ENCODE measurements at regions not wholly inside any gene's neighbourhood (a gene's known extent, or its start where the extent isn't known, plus 50 kb on each side); places are given as distances from the start of the nearest gene placed in this dataset.

DNA sequence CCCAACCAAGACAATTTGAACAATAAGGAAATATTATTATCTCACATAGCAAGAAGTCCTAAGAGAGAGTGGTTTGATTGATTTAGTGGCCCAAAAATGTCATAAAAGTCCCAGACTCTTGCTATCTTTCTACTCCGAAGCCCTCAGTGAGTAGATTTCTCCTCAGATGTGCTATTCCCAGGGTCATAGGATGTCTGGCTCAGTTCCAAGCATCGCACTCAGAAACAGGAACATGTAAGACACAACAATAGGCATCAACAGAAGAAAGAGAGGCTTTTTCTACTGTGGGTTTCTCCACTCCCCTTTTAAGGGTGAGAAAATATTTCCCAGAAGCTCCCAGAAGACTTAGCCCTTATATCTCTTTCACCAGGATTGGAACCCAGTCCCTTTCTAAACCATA lies 188.1 kb upstream of the CDKN3 start:
- no peak overlapping the region for H3K56ac ChIP-seq (ENCODE audit: low read length)
- no peak overlapping the region for H4K5ac ChIP-seq (ENCODE audit: low read length)
- no peaks in the 10 kb centered on the region for H3K79me1 ChIP-seq (ENCODE audit: low read length)
- H3K23ac ChIP-seq (ENCODE audit: low read length), result no peak overlapping the region
- H3K4ac ChIP-seq (ENCODE audit: low read depth, low read length), result no peak overlapping the region
- no peak overlapping the region for H3K4me3 ChIP-seq (ENCODE audit: low read length)
- no peak overlapping the region for H2AK5ac ChIP-seq (ENCODE audit: low read length)
- no peak overlapping the region for H3K4me2 ChIP-seq (ENCODE audit: low read length)
- H3K4me1 ChIP-seq (ENCODE audit: control insufficient read depth, low read depth, low read length), result no peaks in the 10 kb centered on the region
- no peak for DNase-seq
- no peaks in the 10 kb centered on the region for H3K36me3 ChIP-seq (ENCODE audit: control insufficient read depth, insufficient read depth, low read length)
- H2BK5ac ChIP-seq (ENCODE audit: low read length), result no peak overlapping the region
- H4K8ac ChIP-seq (ENCODE audit: low read depth, low read length), result no peak overlapping the region
- no peak overlapping the region for H3K9ac ChIP-seq (ENCODE audit: low read length)
- no peaks in the 10 kb centered on the region for H3K27me3 ChIP-seq (ENCODE audit: insufficient read depth, low read length, poor library complexity)
- no peak overlapping the region for H3K18ac ChIP-seq (ENCODE audit: low read length)
- H2BK15ac ChIP-seq (replicated peaks; ENCODE audit: low read depth), result no peak overlapping the region
- no peaks in the 10 kb centered on the region for H3K79me2 ChIP-seq (ENCODE audit: control insufficient read depth, insufficient read depth, low read length)
- no CpG with 5 or more reads among the region's 2 CpGs for WGBS (ENCODE audit: extremely low coverage, insufficient coverage, low lambda C conversion rate)
- no peak overlapping the region for H3K27ac ChIP-seq (ENCODE audit: low read depth, low read length)
- H2BK120ac ChIP-seq (ENCODE audit: low read depth, low read length), result no peak overlapping the region

DNA sequence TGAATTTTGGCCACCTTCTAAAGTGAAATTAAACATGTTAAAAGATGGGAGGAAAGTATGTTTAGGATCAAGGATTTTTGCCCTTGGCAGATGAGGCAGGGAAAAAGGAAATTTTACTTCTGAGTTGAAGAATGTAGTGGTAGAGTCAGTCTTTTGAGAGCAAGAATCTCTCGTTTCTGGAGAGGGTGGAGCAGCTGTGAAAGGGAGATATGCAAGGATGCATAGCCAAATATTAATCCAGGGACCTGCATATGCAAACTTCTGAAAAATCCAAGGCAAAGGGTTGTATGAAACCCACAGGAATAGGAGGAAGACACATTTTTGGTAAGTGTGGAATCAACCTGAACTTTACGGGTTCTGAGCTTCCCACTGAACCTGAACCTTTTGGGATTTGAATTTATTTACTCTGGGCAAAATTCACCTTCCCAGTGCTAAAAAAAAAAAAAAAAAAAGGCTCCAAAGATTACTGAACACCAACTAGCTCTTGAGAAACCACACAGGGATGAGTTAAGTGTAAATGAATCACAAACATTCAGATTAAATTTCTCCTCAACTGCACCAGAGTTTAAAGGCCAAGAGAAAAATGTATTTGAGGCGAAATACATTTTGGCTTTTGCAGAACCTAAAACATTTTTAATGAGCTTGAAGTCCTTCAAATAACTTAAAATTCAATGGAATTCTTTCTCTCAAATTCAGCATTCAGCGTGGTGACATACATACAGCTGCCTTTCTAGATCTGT lies 187.1 kb upstream of the CDKN3 start:
- no peak overlapping the region for H3K23ac ChIP-seq (ENCODE audit: low read length)
- no peak overlapping the region for H4K5ac ChIP-seq (ENCODE audit: low read length)
- H3K9ac ChIP-seq (ENCODE audit: low read length), result no peak overlapping the region
- H2BK120ac ChIP-seq (ENCODE audit: low read depth, low read length), result no peak overlapping the region
- no peaks in the 10 kb centered on the region for H3K79me2 ChIP-seq (ENCODE audit: control insufficient read depth, insufficient read depth, low read length)
- peak overlapping the region; percentile 27 for H2BK15ac ChIP-seq (replicated peaks; ENCODE audit: low read depth)
- no peak overlapping the region for H2AK5ac ChIP-seq (ENCODE audit: low read length)
- no peak for DNase-seq
- no peak overlapping the region for H3K4me2 ChIP-seq (ENCODE audit: low read length)
- H3K4me3 ChIP-seq (ENCODE audit: low read length), result no peak overlapping the region
- H3K4ac ChIP-seq (ENCODE audit: low read depth, low read length), result no peak overlapping the region
- no peaks in the 10 kb centered on the region for H3K36me3 ChIP-seq (ENCODE audit: control insufficient read depth, insufficient read depth, low read length)
- H4K8ac ChIP-seq (ENCODE audit: low read depth, low read length), result no peak overlapping the region
- H3K4me1 ChIP-seq (ENCODE audit: control insufficient read depth, low read depth, low read length), result no peaks in the 10 kb centered on the region
- H2BK5ac ChIP-seq (ENCODE audit: low read length), result no peak overlapping the region
- no peak overlapping the region for H3K27ac ChIP-seq (ENCODE audit: low read depth, low read length)
- H3K79me1 ChIP-seq (ENCODE audit: low read length), result no peaks in the 10 kb centered on the region
- H3K18ac ChIP-seq (ENCODE audit: low read length), result no peak overlapping the region
- H3K27me3 ChIP-seq (ENCODE audit: insufficient read depth, low read length, poor library complexity), result no peaks in the 10 kb centered on the region
- H3K56ac ChIP-seq (ENCODE audit: low read length), result no peak overlapping the region
- WGBS (ENCODE audit: extremely low coverage, insufficient coverage, low lambda C conversion rate), result no CpG with 5 or more reads among the region's 4 CpGs

DNA sequence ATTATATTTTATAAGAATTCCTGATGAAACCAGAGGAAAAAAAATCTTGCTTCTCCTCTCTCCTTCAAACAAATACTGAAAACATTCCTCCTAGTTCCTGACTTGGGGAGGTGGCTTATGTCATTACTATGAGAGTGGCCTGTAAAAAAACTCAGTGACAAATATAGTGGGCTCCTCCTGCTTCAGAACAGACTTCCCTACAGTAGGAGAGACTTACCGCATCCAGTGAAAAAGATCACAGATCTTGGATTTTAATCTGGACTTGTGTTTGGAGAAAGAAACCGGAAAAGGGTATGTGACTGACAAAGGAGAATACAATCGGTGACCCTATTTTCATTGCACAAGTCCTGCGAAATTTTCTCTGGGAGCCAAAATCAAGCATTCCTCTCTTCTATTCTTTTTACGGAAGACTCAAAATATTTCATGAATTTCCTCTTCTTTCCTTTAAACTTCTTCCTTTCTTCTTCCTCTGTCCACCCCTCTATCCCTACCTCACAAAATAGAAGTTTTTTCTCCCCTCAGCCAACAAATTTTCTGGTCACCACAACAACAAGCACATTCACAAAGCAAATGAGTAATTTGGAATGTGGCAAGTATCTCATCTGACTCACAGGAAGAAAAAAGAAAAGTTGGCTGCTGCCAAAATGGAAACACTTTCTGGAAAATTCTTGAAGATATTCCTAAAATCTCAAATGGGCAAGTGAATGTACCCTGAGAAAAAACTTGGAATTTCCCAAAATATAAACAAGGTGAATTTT lies 185.1 kb upstream of the CDKN3 start:
- H3K9ac ChIP-seq (ENCODE audit: low read length), result no peak overlapping the region
- H3K27ac ChIP-seq (ENCODE audit: low read depth, low read length), result no peak overlapping the region
- H3K18ac ChIP-seq (ENCODE audit: low read length), result peak overlapping the region; percentile 51
- no peaks in the 10 kb centered on the region for H3K4me1 ChIP-seq (ENCODE audit: control insufficient read depth, low read depth, low read length)
- no CpG with 5 or more reads among the region's 5 CpGs for WGBS (ENCODE audit: extremely low coverage, insufficient coverage, low lambda C conversion rate)
- H3K27me3 ChIP-seq (ENCODE audit: insufficient read depth, low read length, poor library complexity), result no peaks in the 10 kb centered on the region
- no peak overlapping the region for H3K4me3 ChIP-seq (ENCODE audit: low read length)
- no peaks in the 10 kb centered on the region for H3K79me2 ChIP-seq (ENCODE audit: control insufficient read depth, insufficient read depth, low read length)
- no peak overlapping the region for H2BK120ac ChIP-seq (ENCODE audit: low read depth, low read length)
- no peak overlapping the region for H2BK15ac ChIP-seq (replicated peaks; ENCODE audit: low read depth)
- no peaks in the 10 kb centered on the region for H3K36me3 ChIP-seq (ENCODE audit: control insufficient read depth, insufficient read depth, low read length)
- no peak overlapping the region for H2AK5ac ChIP-seq (ENCODE audit: low read length)
- no peak overlapping the region for H3K4me2 ChIP-seq (ENCODE audit: low read length)
- no peaks in the 10 kb centered on the region for H3K79me1 ChIP-seq (ENCODE audit: low read length)
- no peak overlapping the region for H2BK5ac ChIP-seq (ENCODE audit: low read length)
- H4K5ac ChIP-seq (ENCODE audit: low read length), result no peak overlapping the region
- no peak overlapping the region for H4K8ac ChIP-seq (ENCODE audit: low read depth, low read length)
- H3K56ac ChIP-seq (ENCODE audit: low read length), result peak overlapping the region; percentile 1
- DNase-seq, result peak; percentile 86
- H3K4ac ChIP-seq (ENCODE audit: low read depth, low read length), result no peak overlapping the region
- no peak overlapping the region for H3K23ac ChIP-seq (ENCODE audit: low read length)

DNA sequence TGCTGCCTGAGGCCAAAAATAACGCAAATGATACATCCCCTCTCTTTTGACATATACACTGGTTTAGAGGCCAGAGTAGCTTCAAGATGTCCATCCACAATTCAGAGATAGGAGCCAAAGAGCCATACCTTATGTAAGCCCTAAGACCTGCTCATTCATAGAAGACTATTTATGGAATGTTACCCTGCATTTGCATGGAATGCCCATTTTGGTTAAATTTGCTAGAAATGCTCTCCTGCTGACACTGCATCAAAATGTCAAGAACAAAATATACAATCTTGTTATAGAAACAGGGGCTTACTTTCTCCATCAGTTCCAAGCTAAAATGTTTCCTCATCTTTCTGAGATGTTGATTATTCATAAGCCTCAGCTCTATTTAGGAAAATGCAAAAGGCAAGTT lies 183.3 kb upstream of the CDKN3 start:
- no CpG with 5 or more reads among the region's 1 CpG for WGBS (ENCODE audit: extremely low coverage, insufficient coverage, low lambda C conversion rate)
- H3K36me3 ChIP-seq (ENCODE audit: control insufficient read depth, insufficient read depth, low read length), result no peaks in the 10 kb centered on the region
- no peak overlapping the region for H3K56ac ChIP-seq (ENCODE audit: low read length)
- no peak overlapping the region for H3K4me3 ChIP-seq (ENCODE audit: low read length)
- DNase-seq, result no peak
- no peak overlapping the region for H2BK15ac ChIP-seq (replicated peaks; ENCODE audit: low read depth)
- H2BK120ac ChIP-seq (ENCODE audit: low read depth, low read length), result no peak overlapping the region
- H3K79me1 ChIP-seq (ENCODE audit: low read length), result no peaks in the 10 kb centered on the region
- H3K18ac ChIP-seq (ENCODE audit: low read length), result no peak overlapping the region
- H3K4me2 ChIP-seq (ENCODE audit: low read length), result no peak overlapping the region
- H3K27ac ChIP-seq (ENCODE audit: low read depth, low read length), result no peak overlapping the region
- no peak overlapping the region for H4K5ac ChIP-seq (ENCODE audit: low read length)
- no peak overlapping the region for H3K9ac ChIP-seq (ENCODE audit: low read length)
- H2BK5ac ChIP-seq (ENCODE audit: low read length), result no peak overlapping the region
- H4K8ac ChIP-seq (ENCODE audit: low read depth, low read length), result no peak overlapping the region
- H2AK5ac ChIP-seq (ENCODE audit: low read length), result no peak overlapping the region
- no peaks in the 10 kb centered on the region for H3K79me2 ChIP-seq (ENCODE audit: control insufficient read depth, insufficient read depth, low read length)
- no peak overlapping the region for H3K4ac ChIP-seq (ENCODE audit: low read depth, low read length)
- H3K4me1 ChIP-seq (ENCODE audit: control insufficient read depth, low read depth, low read length), result no peaks in the 10 kb centered on the region
- H3K27me3 ChIP-seq (ENCODE audit: insufficient read depth, low read length, poor library complexity), result no peaks in the 10 kb centered on the region
- H3K23ac ChIP-seq (ENCODE audit: low read length), result no peak overlapping the region

DNA sequence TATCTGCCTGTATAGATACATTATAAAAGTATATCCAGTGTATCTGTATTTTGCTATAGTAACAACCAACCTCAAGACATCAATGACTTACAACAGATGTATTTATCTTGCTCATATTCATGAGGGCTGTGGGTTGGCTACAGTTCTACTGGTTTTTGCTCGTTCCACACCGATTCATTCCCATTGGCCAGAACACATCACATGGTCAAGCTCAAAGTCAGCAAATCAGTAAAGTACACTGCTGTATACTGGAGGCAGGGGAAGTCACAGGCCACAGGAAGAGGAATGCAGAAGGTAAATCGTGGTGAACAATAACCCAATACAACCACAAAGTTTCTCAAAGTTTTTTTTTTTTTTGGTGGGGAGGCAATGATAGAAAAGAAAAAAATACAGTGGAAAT lies 180.0 kb upstream of the CDKN3 start:
- no peak overlapping the region for H3K56ac ChIP-seq (ENCODE audit: low read length)
- no peak overlapping the region for H3K18ac ChIP-seq (ENCODE audit: low read length)
- no peaks in the 10 kb centered on the region for H3K79me1 ChIP-seq (ENCODE audit: low read length)
- no peaks in the 10 kb centered on the region for H3K79me2 ChIP-seq (ENCODE audit: control insufficient read depth, insufficient read depth, low read length)
- DNase-seq, result no peak
- H3K27me3 ChIP-seq (ENCODE audit: insufficient read depth, low read length, poor library complexity), result peaks cover 6% of the 10 kb centered on the region
- H2BK15ac ChIP-seq (replicated peaks; ENCODE audit: low read depth), result no peak overlapping the region
- no peak overlapping the region for H3K4me2 ChIP-seq (ENCODE audit: low read length)
- no CpG with 5 or more reads among the region's 3 CpGs for WGBS (ENCODE audit: extremely low coverage, insufficient coverage, low lambda C conversion rate)
- H4K5ac ChIP-seq (ENCODE audit: low read length), result no peak overlapping the region
- H3K4ac ChIP-seq (ENCODE audit: low read depth, low read length), result no peak overlapping the region
- peaks cover 6% of the 10 kb centered on the region for H3K4me1 ChIP-seq (ENCODE audit: control insufficient read depth, low read depth, low read length)
- no peak overlapping the region for H3K9ac ChIP-seq (ENCODE audit: low read length)
- no peak overlapping the region for H2BK120ac ChIP-seq (ENCODE audit: low read depth, low read length)
- no peak overlapping the region for H3K23ac ChIP-seq (ENCODE audit: low read length)
- H4K8ac ChIP-seq (ENCODE audit: low read depth, low read length), result no peak overlapping the region
- no peak overlapping the region for H3K4me3 ChIP-seq (ENCODE audit: low read length)
- H3K36me3 ChIP-seq (ENCODE audit: control insufficient read depth, insufficient read depth, low read length), result no peaks in the 10 kb centered on the region
- no peak overlapping the region for H3K27ac ChIP-seq (ENCODE audit: low read depth, low read length)
- no peak overlapping the region for H2BK5ac ChIP-seq (ENCODE audit: low read length)
- H2AK5ac ChIP-seq (ENCODE audit: low read length), result peak overlapping the region; percentile 66
